HG03060 (cell line): ENCODE measurements at regions not wholly inside any gene's neighbourhood (a gene's known extent, or its start where the extent isn't known, plus 50 kb on each side); places are given as distances from the start of the nearest gene placed in this dataset.
"Not testable (repeated sequence)": the region's sequence is repeated elsewhere in the genome, so short reads cannot be mapped to it uniquely, and the experiment has no call there.

Experiments used
- ATAC-seq: cut with Tn5 transposase; IDR thresholded peaks from one replicate; pipeline ENCODE4 v1.9.1; 2021; ENCODE audit warnings: low read depth, moderate number of reproducible peaks; ENCODE audit not compliant: unreplicated experiment

GRCh38 chr10:21041763-21042458 lies 144.8 kb upstream of the NEBL start:
- ATAC-seq = no peak

GRCh38 chr10:21039721-21040120 lies 142.6 kb upstream of the NEBL start:
- ATAC-seq = no peak

GRCh38 chr10:21036757-21037156 lies 139.6 kb upstream of the NEBL start:
- no peak for ATAC-seq

GRCh38 chr10:21034770-21035169 lies 137.7 kb upstream of the NEBL start:
- not testable (repeated sequence) for ATAC-seq

GRCh38 chr10:21034241-21034640 lies 137.1 kb upstream of the NEBL start:
- ATAC-seq = no peak

GRCh38 chr10:21032587-21033319 lies 135.6 kb upstream of the NEBL start:
- no peak for ATAC-seq

GRCh38 chr10:21031232-21031795 lies 134.2 kb upstream of the NEBL start:
- no peak for ATAC-seq

GRCh38 chr10:21030091-21030490 lies 133.0 kb upstream of the NEBL start:
- ATAC-seq = no peak

GRCh38 chr10:21022821-21023220 lies 125.7 kb upstream of the NEBL start:
- no peak for ATAC-seq

- ATAC-seq = no peak
These were observed 124.9 kb upstream of the NEBL start for GRCh38 chr10:21021843-21022594.

- no peak for ATAC-seq
These were observed 124.1 kb upstream of the NEBL start for GRCh38 chr10:21021231-21021630.

- ATAC-seq = peak; percentile 73
These were observed 123.4 kb upstream of the NEBL start for GRCh38 chr10:21020545-21020944.

GRCh38 chr10:21019436-21019835 lies 122.3 kb upstream of the NEBL start:
- no peak for ATAC-seq

GRCh38 chr10:21015851-21016250 lies 118.7 kb upstream of the NEBL start:
- ATAC-seq = no peak

GRCh38 chr10:21014141-21014540 lies 117.0 kb upstream of the NEBL start:
- ATAC-seq = no peak

- no peak for ATAC-seq
These were observed 114.4 kb upstream of the NEBL start for GRCh38 chr10:21011433-21012018.

GRCh38 chr10:21010615-21011014 lies 113.5 kb upstream of the NEBL start:
- no peak for ATAC-seq

- no peak for ATAC-seq
These were observed 106.2 kb upstream of the NEBL start for GRCh38 chr10:21003240-21003822.

GRCh38 chr10:21002091-21002878 lies 105.2 kb upstream of the NEBL start:
- ATAC-seq = no peak

GRCh38 chr10:20999699-21000098 lies 102.6 kb upstream of the NEBL start:
- ATAC-seq = no peak
